GM12891 (cell line): ENCODE measurements at regions not wholly inside any gene's neighbourhood (a gene's known extent, or its start where the extent isn't known, plus 50 kb on each side); places are given as distances from the start of the nearest gene placed in this dataset.

Experiments used
- DNase-seq: peaks from one replicate; pipeline ENCODE4 v3.0.0; 2011; ENCODE audit warnings: low spot score; ENCODE audit not compliant: insufficient read length
- FAIRE-seq: peaks from 2 replicates; lab custom pipeline; 2011; peaks lifted over from hg19 to GRCh38; lab: Jason Lieb, UNC
- PAX5 ChIP-seq: IDR thresholded peaks from 2 replicates; pipeline ENCODE4 v1.6.1; 2011; ENCODE audit warnings: low read length, moderate library complexity, mild to moderate bottlenecking; ENCODE audit not compliant: insufficient read depth, severe bottlenecking
- POLR2A ChIP-seq: IDR thresholded peaks from 2 replicates; pipeline ENCODE4 v1.6.1; 2011; ENCODE audit warnings: low read depth, low read length, control low read depth
- POLR2AphosphoS5 ChIP-seq: IDR thresholded peaks from 2 replicates; pipeline ENCODE4 v1.6.1; 2011; ENCODE audit warnings: low read depth, low read length, control low read depth
- POU2F2 ChIP-seq: IDR thresholded peaks from 2 replicates; pipeline ENCODE4 v1.6.1; 2011; ENCODE audit warnings: low read depth, mild to moderate bottlenecking, control low read depth, low read length, moderate library complexity
- SPI1 ChIP-seq: IDR thresholded peaks from 2 replicates; pipeline ENCODE4 v1.6.1; 2011; ENCODE audit warnings: low read depth, low read length, control low read depth
- TAF1 ChIP-seq: IDR thresholded peaks from 2 replicates; pipeline ENCODE4 v1.6.1; 2011; ENCODE audit warnings: low read depth, low read length, control low read depth

DNA sequence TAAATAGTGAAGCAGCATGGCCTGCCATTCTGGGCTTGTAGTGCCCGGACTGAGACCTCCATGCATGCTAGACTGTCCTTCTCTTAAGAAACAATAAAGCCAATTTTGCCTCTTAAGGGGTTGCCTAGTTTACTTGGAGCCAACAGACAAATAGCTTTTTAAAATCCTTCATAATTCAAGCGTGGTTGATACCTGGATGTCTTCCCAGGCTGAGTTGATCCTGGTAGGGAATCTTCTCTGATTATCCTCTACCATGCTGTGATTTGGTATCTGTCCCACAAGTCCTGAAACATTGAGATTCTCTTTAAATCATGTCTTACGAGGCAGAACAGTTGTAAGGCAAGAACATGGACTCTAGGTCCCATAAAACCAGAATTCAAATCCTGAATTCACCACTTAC, 359.6 kb upstream of the CCL2 start:
- no peak for FAIRE-seq
- no peak for DNase-seq
- TF ChIP-seq SPI1 (no peak), TAF1 (no peak), POLR2A (no peak)

GRCh38 chr17:33896263-33896662, 358.8 kb upstream of the CCL2 start:
- FAIRE-seq (no peak), DNase-seq (no peak)
- no peak for TF ChIP-seq POLR2A
- no peak for TF ChIP-seq POLR2AphosphoS5
- TF ChIP-seq PAX5 = no peak
- TF ChIP-seq POU2F2 = no peak
- no peak for TF ChIP-seq SPI1
- TF ChIP-seq TAF1 = no peak

GRCh38 chr17:33901085-33901484, 354.0 kb upstream of the CCL2 start:
- TF ChIP-seq PAX5 = no peak
- TF ChIP-seq POLR2A = no peak
- no peak for TF ChIP-seq POLR2AphosphoS5
- TF ChIP-seq POU2F2 = no peak
- no peak for TF ChIP-seq TAF1
- no peak for TF ChIP-seq SPI1
- FAIRE-seq (no peak), DNase-seq (no peak)

GRCh38 chr17:33902901-33903449, 352.1 kb upstream of the CCL2 start:
- DNase-seq = no peak
- no peak for FAIRE-seq
- TF ChIP-seq POU2F2 = no peak
- TF ChIP-seq POLR2A = no peak
- TF ChIP-seq SPI1 = no peak
- TF ChIP-seq TAF1 = no peak
- TF ChIP-seq POLR2AphosphoS5 = no peak
- TF ChIP-seq PAX5 = no peak

- no peak for FAIRE-seq
- TF ChIP-seq SPI1 (no peak), TAF1 (no peak), POLR2A (no peak), POU2F2 (no peak), PAX5 (no peak), POLR2AphosphoS5 (no peak)
These were observed 350.6 kb upstream of the CCL2 start for GRCh38 chr17:33904476-33904875.

DNA sequence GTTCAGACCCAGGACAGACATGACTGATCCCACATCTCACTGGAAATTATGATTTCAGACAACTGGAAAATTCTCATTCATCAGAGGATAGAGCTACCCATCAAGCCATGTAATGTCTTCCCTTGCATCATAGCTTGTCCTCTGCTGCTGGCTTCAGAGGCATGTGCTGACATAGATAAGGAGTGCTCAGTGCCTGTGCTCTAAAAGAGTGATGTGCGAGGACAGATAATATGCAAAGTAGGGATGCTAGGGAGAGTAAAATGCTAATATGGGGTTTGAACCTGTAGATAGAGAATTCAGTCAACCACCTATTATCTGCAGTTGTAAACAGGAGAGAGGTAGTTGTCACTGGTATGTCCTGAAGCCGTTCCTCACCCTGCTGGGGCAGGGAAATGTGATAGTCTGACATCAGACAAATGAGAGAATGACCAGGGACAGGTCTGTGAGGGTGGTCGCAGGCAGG, 349.7 kb upstream of the CCL2 start:
- TF ChIP-seq TAF1 (no peak), POU2F2 (no peak), PAX5 (no peak), POLR2AphosphoS5 (no peak), POLR2A (no peak), SPI1 (no peak)
- no peak for FAIRE-seq
- no peak for DNase-seq

More at GRCh38 chr17:33904476-33904875, 350.6 kb upstream of the CCL2 start:
- DNase-seq = no peak

- DNase-seq (no peak), FAIRE-seq (no peak)
- TF ChIP-seq PAX5 (no peak), POU2F2 (no peak), POLR2A (no peak), SPI1 (no peak), POLR2AphosphoS5 (no peak), TAF1 (no peak)
These were observed 346.6 kb upstream of the CCL2 start for GRCh38 chr17:33908363-33909064.

GRCh38 chr17:33910200-33910857, 344.8 kb upstream of the CCL2 start:
- no peak for TF ChIP-seq POU2F2
- no peak for TF ChIP-seq POLR2AphosphoS5
- no peak for TF ChIP-seq PAX5
- no peak for TF ChIP-seq TAF1
- TF ChIP-seq SPI1 = no peak
- TF ChIP-seq POLR2A = no peak
- DNase-seq (no peak), FAIRE-seq (no peak)

DNA sequence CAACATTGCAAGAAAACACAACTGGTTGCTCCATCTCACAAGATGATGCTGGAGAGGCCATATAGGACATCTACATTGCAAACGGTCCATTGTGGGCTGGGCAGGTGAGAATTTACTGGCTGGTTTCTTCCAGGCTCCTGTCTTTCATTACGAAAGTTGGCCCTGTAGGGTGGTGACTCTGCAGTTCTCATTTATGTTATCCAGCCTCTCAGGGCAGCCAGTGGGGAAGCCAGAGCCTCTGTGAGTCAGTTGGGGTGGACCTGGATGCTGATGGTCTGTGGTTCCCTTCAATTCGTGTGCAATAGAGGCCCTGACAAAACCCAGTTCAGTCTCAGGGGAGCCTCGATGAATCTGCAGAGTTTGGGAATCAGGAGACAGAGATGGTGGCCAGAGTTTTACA, 341.0 kb upstream of the CCL2 start:
- no peak for FAIRE-seq
- no peak for DNase-seq
- no peak for TF ChIP-seq POLR2A
- no peak for TF ChIP-seq SPI1
- no peak for TF ChIP-seq POU2F2
- no peak for TF ChIP-seq PAX5
- TF ChIP-seq TAF1 = no peak
- no peak for TF ChIP-seq POLR2AphosphoS5

- no peak for FAIRE-seq
- TF ChIP-seq PAX5 (no peak), POLR2AphosphoS5 (no peak), POLR2A (no peak)
These were observed 332.1 kb upstream of the CCL2 start for GRCh38 chr17:33922971-33923370.

More at GRCh38 chr17:33922971-33923370, 332.1 kb upstream of the CCL2 start:
- DNase-seq = no peak
